Natural killer cell (primary cell): ENCODE measurements at regions not wholly inside any gene's neighbourhood (a gene's known extent, or its start where the extent isn't known, plus 50 kb on each side); places are given as distances from the start of the nearest gene placed in this dataset.

ENCODE experiments used
- ATAC-seq, 3 donors: fragments of 150-1000 bp in 2 of 3; fragments of 200-7000 bp in 1 of 3; cut with Tn5 transposase; 1 replicate in 1 of 3; 2 replicates in 2 of 3; pipeline ENCODE4 v1.10.0; 2021; ENCODE audit warnings: mild to moderate bottlenecking in 2 of 3, moderate library complexity in 2 of 3
- DNase-seq, 2 donors: peaks; one replicate each; pipeline versions ENCODE4 v3.0.0 to v3.0.0-alpha.2; 2013 to 2021; ENCODE audit warnings: mixed read lengths in 1 of 2
- H3K27ac ChIP-seq: one replicate; pipeline ENCODE4 v1.5.1; 2013; ENCODE audit warnings: mild to moderate bottlenecking, low read length
- H3K27me3 ChIP-seq: one replicate; pipeline ENCODE4 v1.6.1; 2013; ENCODE audit warnings: low read length; ENCODE audit not compliant: control insufficient read depth, insufficient read depth
- H3K36me3 ChIP-seq: one replicate; pipeline ENCODE4 v1.6.1; 2013; ENCODE audit warnings: low read length; ENCODE audit not compliant: control insufficient read depth, insufficient read depth
- H3K4me1 ChIP-seq: one replicate; pipeline ENCODE4 v1.6.1; 2013; ENCODE audit warnings: low read length; ENCODE audit not compliant: control insufficient read depth, insufficient read depth
- H3K4me3 ChIP-seq: one replicate; pipeline ENCODE4 v1.5.1; 2013; ENCODE audit warnings: low read length
- H3K9me3 ChIP-seq: one replicate; pipeline ENCODE4 v1.6.1; 2013; ENCODE audit warnings: low read length; ENCODE audit not compliant: control insufficient read depth, insufficient read depth
- H3K27ac Mint-ChIP-seq, 2 donors: one replicate each; pipeline ENCODE4 v1.8.0; 2022; ENCODE audit warnings: mild to moderate bottlenecking in 2 of 2, mixed read lengths in 2 of 2, moderate library complexity in 1 of 2
- H3K27me3 Mint-ChIP-seq, 2 donors: one replicate each; pipeline ENCODE4 v1.8.0; 2022; ENCODE audit warnings: low read depth in 2 of 2, mixed read lengths in 2 of 2
- H3K36me3 Mint-ChIP-seq: one replicate; pipeline ENCODE4 v1.8.0; 2022; ENCODE audit warnings: mixed read lengths
- H3K4me1 Mint-ChIP-seq, 2 donors: one replicate each; pipeline ENCODE4 v1.8.0; 2022; ENCODE audit warnings: mixed read lengths in 2 of 2
- H3K4me3 Mint-ChIP-seq: one replicate; pipeline ENCODE4 v1.8.0; 2022; ENCODE audit warnings: mild to moderate bottlenecking, moderate library complexity, mixed read lengths
- H3K9me3 Mint-ChIP-seq, 2 donors: one replicate each; pipeline ENCODE4 v1.8.0; 2022; ENCODE audit warnings: mixed read lengths in 2 of 2
- CTCF ChIP-seq: fragments of 200-600 bp; IDR thresholded peaks from one replicate; pipeline ENCODE4 v1.8.0; 2022; ENCODE audit warnings: antibody characterized with exemption
- WGBS: methylation state at CpG from one replicate; pipeline ENCODE4 v1.1.7; 2013; ENCODE audit warnings: missing lambda C conversion rate; ENCODE audit not compliant: insufficient coverage; 5-methylcytosine and 5-hydroxymethylcytosine counted together
- intact Hi-C: fragments of 100-400 bp; cut with micrococcal nuclease; formaldehyde crosslinking; loops from one replicate; pipeline ENCODE4 v1.14.2; 2022

- TF ChIP-seq CTCF = no peak
- no peaks in the 10 kb centered on the region for H3K9me3 Mint-ChIP-seq
- peaks cover 0 to 1% of the 10 kb centered on the region in 2 donors for H3K27me3 Mint-ChIP-seq
- no peaks in the 10 kb centered on the region for H3K9me3 ChIP-seq
- H3K36me3 Mint-ChIP-seq = no peaks in the 10 kb centered on the region
- H3K27me3 ChIP-seq = no peaks in the 10 kb centered on the region
- H3K4me1 ChIP-seq = no peaks in the 10 kb centered on the region
- no peaks in the 10 kb centered on the region for H3K4me1 Mint-ChIP-seq
- H3K4me3 Mint-ChIP-seq = no peak overlapping the region
- 62% methylated on average over 8 of the region's 8 CpGs for WGBS
- no peak for ATAC-seq
- no peak overlapping the region for H3K27ac ChIP-seq
- intact Hi-C loops = no loop called here
- DNase-seq = no peak
- H3K27ac Mint-ChIP-seq = no peak overlapping the region
- H3K36me3 ChIP-seq = no peaks in the 10 kb centered on the region
- no peak overlapping the region for H3K4me3 ChIP-seq
Observed at GRCh38 chr1:29542548-29542947, 306.2 kb downstream of the PTPRU start.

GRCh38 chr1:29541631-29542030, 305.3 kb downstream of the PTPRU start:
- no peak overlapping the region for H3K27ac ChIP-seq
- no peak overlapping the region for H3K27ac Mint-ChIP-seq

GRCh38 chr1:29540801-29541357, 304.6 kb downstream of the PTPRU start:
- DNase-seq (no peak), ATAC-seq (no peak)
- 86% methylated on average over 9 of the region's 10 CpGs for WGBS
- TF ChIP-seq CTCF = no peak
- Histone ChIP-seq H3K4me1 (no peaks in the 10 kb centered on the region), H3K27ac (no peak overlapping the region), H3K27me3 (no peaks in the 10 kb centered on the region), H3K36me3 (no peaks in the 10 kb centered on the region), H3K4me3 (no peak overlapping the region), H3K9me3 (no peaks in the 10 kb centered on the region)
- Mint-ChIP-seq H3K27ac (no peak overlapping the region), H3K36me3 (no peaks in the 10 kb centered on the region), H3K4me1 (no peaks in the 10 kb centered on the region), H3K4me3 (no peak overlapping the region), H3K9me3 (no peaks in the 10 kb centered on the region), H3K27me3 (peaks cover 0 to 8% of the 10 kb centered on the region in 2 donors)
- intact Hi-C loops = no loop called here

More at GRCh38 chr1:29541631-29542030, 305.3 kb downstream of the PTPRU start:
- H3K4me1 Mint-ChIP-seq = no peaks in the 10 kb centered on the region
- Histone ChIP-seq H3K4me1 (no peaks in the 10 kb centered on the region), H3K36me3 (no peaks in the 10 kb centered on the region), H3K4me3 (no peak overlapping the region), H3K27me3 (no peaks in the 10 kb centered on the region), H3K9me3 (no peaks in the 10 kb centered on the region)
- TF ChIP-seq CTCF = no peak
- no peaks in the 10 kb centered on the region for H3K9me3 Mint-ChIP-seq
- H3K4me3 Mint-ChIP-seq = no peak overlapping the region
- intact Hi-C loops = no loop called here
- WGBS = 96% methylated on average over 6 of the region's 7 CpGs
- H3K36me3 Mint-ChIP-seq = no peaks in the 10 kb centered on the region
- DNase-seq (no peak), ATAC-seq (no peak)
- H3K27me3 Mint-ChIP-seq = peaks cover 0 to 8% of the 10 kb centered on the region in 2 donors

GRCh38 chr1:29539971-29540370, 303.6 kb downstream of the PTPRU start:
- Histone ChIP-seq H3K4me3 (no peak overlapping the region), H3K9me3 (no peaks in the 10 kb centered on the region), H3K36me3 (no peaks in the 10 kb centered on the region), H3K27me3 (no peaks in the 10 kb centered on the region), H3K4me1 (no peaks in the 10 kb centered on the region), H3K27ac (no peak overlapping the region)
- intact Hi-C loops = no loop called here
- ATAC-seq (no peak), DNase-seq (no peak)
- Mint-ChIP-seq H3K4me3 (no peak overlapping the region), H3K27me3 (peaks cover 0 to 12% of the 10 kb centered on the region in 2 donors), H3K9me3 (no peaks in the 10 kb centered on the region), H3K4me1 (no peaks in the 10 kb centered on the region), H3K36me3 (no peaks in the 10 kb centered on the region), H3K27ac (no peak overlapping the region)
- WGBS = 87% methylated on average over 7 of the region's 7 CpGs
- TF ChIP-seq CTCF = no peak
